Common myeloid progenitor, CD34-positive (primary cell): ENCODE measurements at regions not wholly inside any gene's neighbourhood (a gene's known extent, or its start where the extent isn't known, plus 50 kb on each side); places are given as distances from the start of the nearest gene placed in this dataset.
A peak's percentile ranks its signal among the peaks of the same experiment; 100 is the strongest.

Experiments
- CTCF ChIA-PET: fragments of 350-600 bp; sonication (Branson Sonifier 250); formaldehyde crosslinking; loops from one replicate; lab custom pipeline; 2021; ENCODE audit warnings: antibody characterized with exemption; lab: Charles Lee
- POLR2A ChIA-PET: fragments of 350-600 bp; sonication (Branson Sonifier 250); formaldehyde crosslinking; loops from one replicate; lab custom pipeline; 2021; ENCODE audit warnings: antibody characterized with exemption; lab: Charles Lee
- DNase-seq, 3 donors: peaks; one replicate each; pipeline versions ENCODE4 v3.0.0 to v3.0.0-alpha.2; 2013
- H3K27ac ChIP-seq, 2 experiments: 1 replicate in 1 of 2; 2 replicates in 1 of 2; pipeline ENCODE4 v1.7.0; 2013; ENCODE audit warnings: inconsistent platforms in 2 of 2, low read length in 2 of 2, mild to moderate bottlenecking in 2 of 2, low read depth in 1 of 2, moderate library complexity in 1 of 2; ENCODE audit not compliant: severe bottlenecking in 2 of 2, insufficient read depth in 1 of 2, poor library complexity in 1 of 2
- H3K27me3 ChIP-seq, 5 experiments: replicated peaks in 2 of 5; 1 replicate in 3 of 5; 2 replicates in 2 of 5; pipeline versions ENCODE4 v1.6.1 to v1.7.0; 2013; ENCODE audit warnings: low read length in 4 of 5, mild to moderate bottlenecking in 2 of 5, moderate library complexity in 2 of 5, inconsistent platforms in 1 of 5; ENCODE audit not compliant: insufficient read depth in 5 of 5, control insufficient read depth in 4 of 5
- H3K36me3 ChIP-seq, 4 experiments: 1 replicate in 2 of 4; 2 replicates in 2 of 4; pipeline versions ENCODE4 v1.6.1 to v1.7.0; 2013; ENCODE audit warnings: low read length in 3 of 4, control low read depth in 1 of 4, mild to moderate bottlenecking in 1 of 4; ENCODE audit not compliant: control insufficient read depth in 4 of 4, insufficient read depth in 4 of 4
- H3K4me1 ChIP-seq, 4 experiments: 1 replicate in 3 of 4; 2 replicates in 1 of 4; pipeline versions ENCODE4 v1.6.1 to v1.7.1; 2013; ENCODE audit warnings: low read length in 3 of 4, mild to moderate bottlenecking in 3 of 4, control low read depth in 1 of 4, inconsistent platforms in 1 of 4, moderate library complexity in 1 of 4; ENCODE audit not compliant: control insufficient read depth in 4 of 4, insufficient read depth in 4 of 4; ENCODE audit errors: control extremely low read depth in 1 of 4
- H3K4me3 ChIP-seq, 7 experiments: 1 replicate in 4 of 7; 2 replicates in 3 of 7; pipeline versions ENCODE4 v1.5.1 to v1.7.0; 2013; ENCODE audit warnings: mild to moderate bottlenecking in 7 of 7, low read length in 6 of 7, moderate library complexity in 6 of 7, inconsistent platforms in 2 of 7, low read depth in 2 of 7, control low read depth in 1 of 7; ENCODE audit not compliant: insufficient read depth in 4 of 7, control insufficient read depth in 1 of 7; ENCODE audit errors: extremely low read depth in 1 of 7
- H3K9me3 ChIP-seq, 5 experiments: 1 replicate in 4 of 5; 2 replicates in 1 of 5; pipeline versions ENCODE4 v1.6.1 to v1.7.1; 2013; ENCODE audit warnings: low read length in 4 of 5, mild to moderate bottlenecking in 2 of 5, inconsistent platforms in 1 of 5, low read depth in 1 of 5, moderate library complexity in 1 of 5; ENCODE audit not compliant: control insufficient read depth in 4 of 5, insufficient read depth in 2 of 5; ENCODE audit errors: control extremely low read depth in 1 of 5
- WGBS: methylation state at CpG from one replicate; pipeline ENCODE4 v1.1.5; 2013; ENCODE audit not compliant: insufficient coverage; 5-methylcytosine and 5-hydroxymethylcytosine counted together

- H3K4me3 ChIP-seq = no peak overlapping the region
- H3K36me3 ChIP-seq = no peaks in the 10 kb centered on the region
- H3K9me3 ChIP-seq = peaks cover 0 to 2% (median 0%) of the 10 kb centered on the region in 5 experiments
- POLR2A ChIA-PET = no interaction called here
- CTCF ChIA-PET = interaction anchor here (1.3 kb wide), 1 partner anchor 18 kb away, joined by 3 read pairs; no protein-coding TSS in a partner anchor
- no peak for DNase-seq
- no peaks in the 10 kb centered on the region for H3K27me3 ChIP-seq
- no peak overlapping the region for H3K27ac ChIP-seq
- H3K4me1 ChIP-seq = no peaks in the 10 kb centered on the region
Measured at GRCh38 chr13:76406243-76406642, 480.0 kb downstream of the KCTD12 start.

GRCh38 chr13:76398425-76398824 is 487.8 kb downstream of the KCTD12 start:
- Histone ChIP-seq H3K4me1 (no peaks in the 10 kb centered on the region), H3K27me3 (no peaks in the 10 kb centered on the region), H3K4me3 (no peak overlapping the region), H3K9me3 (no peaks in the 10 kb centered on the region), H3K27ac (no peak overlapping the region), H3K36me3 (no peaks in the 10 kb centered on the region)
- no peak for DNase-seq
- 100% methylated on average over 1 of the region's 1 CpG for WGBS
- CTCF ChIA-PET = no interaction called here
- POLR2A ChIA-PET = no interaction called here

- Histone ChIP-seq H3K27me3 (no peaks in the 10 kb centered on the region), H3K4me3 (no peak overlapping the region), H3K36me3 (no peaks in the 10 kb centered on the region), H3K9me3 (no peaks in the 10 kb centered on the region), H3K4me1 (no peaks in the 10 kb centered on the region), H3K27ac (no peak overlapping the region)
- WGBS = no CpG with 5 or more reads among the region's 3 CpGs
- POLR2A ChIA-PET = no interaction called here
- no peak for DNase-seq
- CTCF ChIA-PET = no interaction called here
Measured at GRCh38 chr13:76397413-76397812, 488.8 kb downstream of the KCTD12 start.

- peaks cover 0 to 7% (median 2%) of the 10 kb centered on the region in 4 experiments for H3K4me1 ChIP-seq
- H3K27me3 ChIP-seq = no peaks in the 10 kb centered on the region
- no peak overlapping the region for H3K4me3 ChIP-seq
- no peak overlapping the region for H3K27ac ChIP-seq
- DNase-seq = no peak
- WGBS = 100% methylated on average over 1 of the region's 1 CpG
- ChIA-PET CTCF (interaction anchor here (1.3 kb wide), 1 partner anchor 17 kb away, joined by 3 read pairs; no protein-coding TSS in a partner anchor), POLR2A (no interaction called here)
- no peaks in the 10 kb centered on the region for H3K36me3 ChIP-seq
- no peaks in the 10 kb centered on the region for H3K9me3 ChIP-seq
Measured at GRCh38 chr13:76389321-76389720, 496.9 kb downstream of the KCTD12 start.

- ChIA-PET CTCF (interaction anchor here (1.7 kb wide), 1 partner anchor 9 kb away, joined by 4 read pairs; no protein-coding TSS in a partner anchor), POLR2A (no interaction called here)
- DNase-seq = peak in 2 of 3 donors; percentile 5 to 9
- no peaks in the 10 kb centered on the region for H3K27me3 ChIP-seq
- H3K9me3 ChIP-seq = no peaks in the 10 kb centered on the region
- H3K27ac ChIP-seq = no peak overlapping the region
- peaks cover 0 to 7% (median 2%) of the 10 kb centered on the region in 4 experiments for H3K4me1 ChIP-seq
- H3K4me3 ChIP-seq = no peak overlapping the region
- no peaks in the 10 kb centered on the region for H3K36me3 ChIP-seq
- WGBS = no CpG with 5 or more reads among the region's 1 CpG
Measured at GRCh38 chr13:76387566-76387965, 498.6 kb downstream of the KCTD12 start.

GRCh38 chr13:76386321-76386720 is 499.9 kb downstream of the KCTD12 start:
- Histone ChIP-seq H3K27ac (no peak overlapping the region), H3K4me1 (peaks cover 0 to 7% (median 2%) of the 10 kb centered on the region in 4 experiments), H3K36me3 (no peaks in the 10 kb centered on the region), H3K4me3 (no peak overlapping the region), H3K9me3 (no peaks in the 10 kb centered on the region), H3K27me3 (no peaks in the 10 kb centered on the region)
- no peak for DNase-seq
- 93% methylated on average over 3 of the region's 3 CpGs for WGBS
- CTCF ChIA-PET = interaction anchor here (1.7 kb wide), 1 partner anchor 8 kb away, joined by 4 read pairs; no protein-coding TSS in a partner anchor
- POLR2A ChIA-PET = no interaction called here

GRCh38 chr13:76385586-76385985 is 500.6 kb downstream of the KCTD12 start:
- POLR2A ChIA-PET = interaction anchor here (0.7 kb wide), 1 partner anchor 53 kb away, joined by 3 read pairs; no protein-coding TSS in a partner anchor
- no peak overlapping the region for H3K4me3 ChIP-seq
- H3K9me3 ChIP-seq = no peaks in the 10 kb centered on the region
- no peak overlapping the region for H3K27ac ChIP-seq
- CTCF ChIA-PET = no interaction called here
- DNase-seq = no peak
- H3K27me3 ChIP-seq = no peaks in the 10 kb centered on the region
- no peaks in the 10 kb centered on the region for H3K36me3 ChIP-seq
- WGBS = 100% methylated on average over 1 of the region's 2 CpGs
- H3K4me1 ChIP-seq = peaks cover 0 to 7% (median 2%) of the 10 kb centered on the region in 4 experiments
